ENCODE measurements at regions not wholly inside any gene's neighbourhood (a gene's known extent, or its start where the extent isn't known, plus 50 kb on each side); places are given as distances from the start of the nearest gene placed in this dataset.
A peak's percentile ranks its signal among the peaks of the same experiment; 100 is the strongest.

DNA sequence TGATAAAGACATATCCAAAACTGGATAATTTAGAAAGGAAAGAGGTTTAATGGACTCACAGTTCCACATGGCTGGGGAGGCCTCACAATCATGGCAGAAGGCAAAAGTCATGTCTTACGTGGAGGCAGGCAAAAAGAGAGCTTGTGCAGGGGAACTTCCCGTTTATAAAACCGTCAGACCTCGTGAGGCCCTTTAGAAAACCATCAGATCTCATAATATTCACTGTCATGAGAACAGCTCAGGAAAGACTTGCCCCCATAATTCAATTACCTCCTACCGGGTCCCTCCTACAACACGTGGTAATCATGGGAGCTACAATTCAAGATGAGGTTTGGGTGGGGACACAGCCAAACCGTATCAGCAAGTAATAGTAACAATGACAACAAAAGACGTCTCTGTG is 88.2 kb upstream of the SLC25A33 start:
- Mint-ChIP-seq H3K27ac (ENCODE audit: unreplicated experiment) (peak overlapping the region; percentile 24), H3K9me3 (ENCODE audit: unreplicated experiment) (peaks cover 7% of the 10 kb centered on the region), H3K27me3 (ENCODE audit: unreplicated experiment) (peaks cover 8% of the 10 kb centered on the region), H3K4me1 (ENCODE audit: low read depth, unreplicated experiment) (peaks cover 46% of the 10 kb centered on the region), H3K36me3 (ENCODE audit: unreplicated experiment) (no peaks in the 10 kb centered on the region), H3K4me3 (ENCODE audit: unreplicated experiment) (no peak overlapping the region)
- TF ChIP-seq, protein P1, sequence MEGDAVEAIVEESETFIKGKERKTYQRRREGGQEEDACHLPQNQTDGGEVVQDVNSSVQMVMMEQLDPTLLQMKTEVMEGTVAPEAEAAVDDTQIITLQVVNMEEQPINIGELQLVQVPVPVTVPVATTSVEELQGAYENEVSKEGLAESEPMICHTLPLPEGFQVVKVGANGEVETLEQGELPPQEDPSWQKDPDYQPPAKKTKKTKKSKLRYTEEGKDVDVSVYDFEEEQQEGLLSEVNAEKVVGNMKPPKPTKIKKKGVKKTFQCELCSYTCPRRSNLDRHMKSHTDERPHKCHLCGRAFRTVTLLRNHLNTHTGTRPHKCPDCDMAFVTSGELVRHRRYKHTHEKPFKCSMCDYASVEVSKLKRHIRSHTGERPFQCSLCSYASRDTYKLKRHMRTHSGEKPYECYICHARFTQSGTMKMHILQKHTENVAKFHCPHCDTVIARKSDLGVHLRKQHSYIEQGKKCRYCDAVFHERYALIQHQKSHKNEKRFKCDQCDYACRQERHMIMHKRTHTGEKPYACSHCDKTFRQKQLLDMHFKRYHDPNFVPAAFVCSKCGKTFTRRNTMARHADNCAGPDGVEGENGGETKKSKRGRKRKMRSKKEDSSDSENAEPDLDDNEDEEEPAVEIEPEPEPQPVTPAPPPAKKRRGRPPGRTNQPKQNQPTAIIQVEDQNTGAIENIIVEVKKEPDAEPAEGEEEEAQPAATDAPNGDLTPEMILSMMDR (IDR thresholded peaks at IDR 0.05; ENCODE audit: partially characterized antibody, unreplicated experiment), result no peak
- DNase-seq, result no peak

DNA sequence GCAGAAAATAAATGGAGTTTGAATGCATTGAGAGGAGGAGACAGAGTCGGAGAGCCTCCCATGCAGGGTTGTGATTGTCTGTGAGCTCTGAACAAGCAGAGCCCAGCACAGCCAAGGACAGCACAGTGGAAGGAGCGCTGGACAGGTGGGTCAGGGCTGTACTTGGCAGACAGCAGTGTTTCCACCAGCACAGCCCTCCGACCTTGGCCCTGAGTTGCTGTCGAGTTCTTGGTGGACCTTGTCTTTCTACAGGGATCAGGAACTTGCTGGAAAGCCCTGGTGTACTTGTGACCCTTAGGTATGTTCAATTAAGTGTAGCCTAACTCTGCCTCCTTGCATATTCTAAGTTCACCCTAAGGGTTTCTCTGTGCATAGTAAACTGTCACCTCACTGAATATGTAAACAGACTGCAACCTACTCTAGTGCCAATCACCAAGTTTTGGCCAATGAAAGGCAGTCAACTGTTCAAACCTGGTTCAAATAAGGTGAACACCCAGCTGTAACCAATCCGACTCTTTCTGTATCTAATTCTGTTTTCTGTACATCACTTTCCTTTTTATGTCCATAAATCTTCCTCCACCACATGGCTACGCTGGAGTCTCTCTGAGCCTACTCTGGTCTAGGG is 86.6 kb upstream of the SLC25A33 start:
- Mint-ChIP-seq H3K27ac (ENCODE audit: unreplicated experiment) (peak overlapping the region; percentile 4), H3K4me1 (ENCODE audit: low read depth, unreplicated experiment) (peaks cover 43% of the 10 kb centered on the region), H3K4me3 (ENCODE audit: unreplicated experiment) (peak overlapping the region; percentile 10), H3K27me3 (ENCODE audit: unreplicated experiment) (peaks cover 6% of the 10 kb centered on the region), H3K9me3 (ENCODE audit: unreplicated experiment) (peaks cover 7% of the 10 kb centered on the region), H3K36me3 (ENCODE audit: unreplicated experiment) (no peaks in the 10 kb centered on the region)
- no peak for DNase-seq
- TF ChIP-seq, protein P1 (IDR thresholded peaks at IDR 0.05; ENCODE audit: partially characterized antibody, unreplicated experiment), result no peak

DNA sequence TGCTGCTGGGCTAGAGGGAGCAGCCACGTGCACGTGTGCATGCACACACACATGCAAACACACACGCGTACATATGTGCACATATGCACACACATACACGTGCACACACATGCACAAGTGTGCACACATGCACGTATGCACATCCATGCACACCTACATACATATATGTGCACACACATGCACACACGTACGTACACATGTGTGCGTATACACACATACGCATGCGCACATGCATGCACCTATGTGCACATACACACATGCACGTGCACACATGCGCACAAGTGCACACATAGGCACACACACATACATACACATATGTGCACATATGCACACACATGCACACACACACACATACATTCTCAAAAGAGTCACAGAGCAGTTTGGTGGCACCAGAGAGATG is 85.9 kb upstream of the SLC25A33 start:
- no peaks in the 10 kb centered on the region for H3K36me3 Mint-ChIP-seq (ENCODE audit: unreplicated experiment)
- TF ChIP-seq, protein P1 (IDR thresholded peaks at IDR 0.05; ENCODE audit: partially characterized antibody, unreplicated experiment), result no peak
- H3K27ac Mint-ChIP-seq (ENCODE audit: unreplicated experiment), result peak overlapping the region; percentile 91
- H3K4me3 Mint-ChIP-seq (ENCODE audit: unreplicated experiment), result peak overlapping the region; percentile 66
- H3K4me1 Mint-ChIP-seq (ENCODE audit: low read depth, unreplicated experiment), result peaks cover 42% of the 10 kb centered on the region
- peaks cover 6% of the 10 kb centered on the region for H3K27me3 Mint-ChIP-seq (ENCODE audit: unreplicated experiment)
- peaks cover 7% of the 10 kb centered on the region for H3K9me3 Mint-ChIP-seq (ENCODE audit: unreplicated experiment)
- no peak for DNase-seq

DNA sequence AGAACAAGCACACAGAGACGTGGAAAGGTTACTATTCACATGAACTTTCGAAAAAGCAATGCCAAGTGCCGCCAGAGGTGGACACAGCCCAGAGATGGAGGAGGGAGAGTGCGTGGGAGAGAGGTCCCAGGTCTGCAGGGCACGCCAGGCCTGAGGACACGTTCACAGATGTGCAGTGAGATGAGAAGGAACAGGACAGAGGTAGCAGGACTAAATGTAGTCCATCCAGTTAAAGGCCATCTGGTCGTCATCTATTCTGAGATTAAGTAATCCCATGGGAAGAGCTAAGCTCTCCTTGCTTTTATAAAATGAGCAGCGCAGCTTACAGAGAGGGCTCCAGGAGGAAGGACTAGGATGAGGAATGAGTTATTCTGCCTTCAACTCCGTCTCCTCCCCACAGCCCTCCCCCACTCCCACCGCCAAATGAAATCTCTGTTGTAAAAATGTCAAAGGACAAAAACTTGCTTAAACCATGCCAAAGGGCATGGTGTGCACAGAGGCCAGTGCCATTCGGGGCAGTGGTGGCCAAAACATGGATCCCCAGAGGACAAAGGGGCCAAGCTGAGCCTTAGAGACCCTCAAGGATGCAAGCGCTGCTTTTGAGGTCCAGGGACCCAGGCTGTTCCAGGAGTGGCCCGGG is 85.4 kb upstream of the SLC25A33 start:
- TF ChIP-seq, protein P1 (IDR thresholded peaks at IDR 0.05; ENCODE audit: partially characterized antibody, unreplicated experiment), result peak; percentile 16
- Mint-ChIP-seq H3K4me1 (ENCODE audit: low read depth, unreplicated experiment) (peaks cover 38% of the 10 kb centered on the region), H3K27me3 (ENCODE audit: unreplicated experiment) (peaks cover 6% of the 10 kb centered on the region), H3K36me3 (ENCODE audit: unreplicated experiment) (no peaks in the 10 kb centered on the region), H3K4me3 (ENCODE audit: unreplicated experiment) (peak overlapping the region; percentile 66), H3K9me3 (ENCODE audit: unreplicated experiment) (peaks cover 7% of the 10 kb centered on the region), H3K27ac (ENCODE audit: unreplicated experiment) (peak overlapping the region; percentile 91)
- peak; percentile 47 for DNase-seq

DNA sequence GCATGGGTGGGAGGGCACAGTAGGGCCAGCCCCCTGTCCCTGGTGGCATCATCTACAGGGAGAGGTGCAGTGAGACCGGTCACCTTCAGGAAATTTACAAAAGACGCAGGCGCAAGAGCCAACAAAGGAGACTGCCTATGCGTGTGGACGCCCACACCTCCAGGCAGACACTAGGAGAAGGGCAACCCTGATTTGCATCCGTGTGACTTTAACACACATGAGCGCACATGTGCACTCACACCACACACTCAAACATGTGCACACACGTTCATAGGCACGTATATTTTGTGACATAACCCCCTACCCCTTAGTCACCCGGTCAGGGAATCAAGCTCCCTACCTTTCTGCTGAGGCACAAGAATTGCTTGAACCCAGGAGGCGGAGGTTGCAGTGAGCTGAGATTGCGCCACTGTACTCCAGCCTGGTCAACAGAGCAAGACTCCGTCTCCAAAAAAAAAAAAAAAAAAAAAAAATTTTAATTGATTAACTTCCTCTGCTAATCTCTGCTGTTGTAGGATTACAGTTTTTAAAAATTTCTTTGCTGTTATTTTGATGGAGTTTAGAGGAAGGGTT is 84.7 kb upstream of the SLC25A33 start:
- TF ChIP-seq, protein P1 (IDR thresholded peaks at IDR 0.05; ENCODE audit: partially characterized antibody, unreplicated experiment), result no peak
- no peak for DNase-seq
- H3K36me3 Mint-ChIP-seq (ENCODE audit: unreplicated experiment), result no peaks in the 10 kb centered on the region

More for the DNA sequence above, 84.7 kb upstream of the SLC25A33 start:
- peak overlapping the region; percentile 91 for H3K27ac Mint-ChIP-seq (ENCODE audit: unreplicated experiment)
- peaks cover 7% of the 10 kb centered on the region for H3K9me3 Mint-ChIP-seq (ENCODE audit: unreplicated experiment)
- peaks cover 6% of the 10 kb centered on the region for H3K27me3 Mint-ChIP-seq (ENCODE audit: unreplicated experiment)
- H3K4me3 Mint-ChIP-seq (ENCODE audit: unreplicated experiment), result peak overlapping the region; percentile 66
- peaks cover 32% of the 10 kb centered on the region for H3K4me1 Mint-ChIP-seq (ENCODE audit: low read depth, unreplicated experiment)
